ENCODE measurements at regions not wholly inside any gene's neighbourhood (a gene's known extent, or its start where the extent isn't known, plus 50 kb on each side); places are given as distances from the start of the nearest gene placed in this dataset.
A peak's percentile ranks its signal among the peaks of the same experiment; 100 is the strongest.

- TF ChIP-seq CTCF (conservative IDR thresholded peaks at IDR 0.05) = 0 out of 2 replicates have a peak, but pooled peaks have one; percentile 8
- peak overlapping the region; percentile 36 for H3K27ac ChIP-seq
These were observed 83.6 kb upstream of the TMEM72 start for GRCh38 chr10:44827431-44828006.

DNA sequence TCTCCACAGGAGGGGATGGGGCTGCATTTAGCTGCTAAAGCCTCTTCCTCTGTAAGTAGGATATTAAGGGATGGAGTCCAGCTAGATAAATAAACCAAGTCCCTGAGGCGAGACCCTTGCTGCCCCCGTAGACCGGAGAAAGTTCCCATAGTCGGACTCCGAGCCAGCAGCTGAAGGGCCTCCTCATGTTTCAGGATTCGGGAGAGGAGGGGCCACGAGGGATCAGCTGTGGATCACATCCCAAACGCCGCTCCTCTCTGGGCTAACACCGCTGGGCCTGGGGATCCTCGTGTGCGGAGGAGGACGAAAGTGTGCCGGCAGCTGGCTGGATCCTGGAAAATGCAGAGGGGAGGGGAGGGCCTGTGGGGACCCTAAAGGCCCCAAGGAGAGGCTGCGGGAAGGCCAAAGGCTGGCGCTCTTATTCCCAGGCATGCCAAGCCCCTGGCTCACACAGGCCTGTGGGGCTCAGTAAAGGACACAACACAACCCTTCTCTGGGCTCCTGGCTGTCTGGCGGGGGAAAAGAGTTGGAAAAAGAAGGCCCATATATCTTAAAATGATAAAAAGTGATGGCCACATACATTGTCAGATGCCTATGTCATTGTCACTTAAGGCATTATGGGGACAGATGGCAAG is 82.5 kb upstream of the TMEM72 start:
- no peak for TF ChIP-seq CTCF (conservative IDR thresholded peaks at IDR 0.05)

DNA sequence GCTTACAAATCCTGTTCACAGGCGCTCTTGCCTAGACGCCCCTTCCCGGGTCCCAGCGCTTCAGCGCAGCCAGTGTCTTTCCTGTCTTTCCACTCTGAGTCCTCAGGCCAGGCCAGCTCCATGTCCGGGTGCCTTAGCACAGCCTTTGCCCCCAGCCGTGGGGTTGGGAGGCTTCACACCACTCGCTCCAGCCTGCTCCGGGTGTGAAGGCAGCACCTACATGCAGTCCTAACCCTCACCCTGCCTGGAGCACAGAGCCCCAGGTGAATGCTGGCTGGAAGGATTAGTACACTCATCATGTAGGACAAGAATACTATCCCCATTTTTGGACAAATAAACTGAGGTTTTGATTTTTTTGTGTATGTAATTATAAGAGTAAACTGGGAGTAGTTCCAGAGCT is 81.7 kb upstream of the TMEM72 start:
- no peak overlapping the region for H3K27ac ChIP-seq
- no peak for TF ChIP-seq CTCF (conservative IDR thresholded peaks at IDR 0.05)

More for the DNA sequence above, 82.5 kb upstream of the TMEM72 start:
- no peak overlapping the region for H3K27ac ChIP-seq

GRCh38 chr10:44830022-44830421 is 81.1 kb upstream of the TMEM72 start:
- TF ChIP-seq CTCF (conservative IDR thresholded peaks at IDR 0.05) = no peak

DNA sequence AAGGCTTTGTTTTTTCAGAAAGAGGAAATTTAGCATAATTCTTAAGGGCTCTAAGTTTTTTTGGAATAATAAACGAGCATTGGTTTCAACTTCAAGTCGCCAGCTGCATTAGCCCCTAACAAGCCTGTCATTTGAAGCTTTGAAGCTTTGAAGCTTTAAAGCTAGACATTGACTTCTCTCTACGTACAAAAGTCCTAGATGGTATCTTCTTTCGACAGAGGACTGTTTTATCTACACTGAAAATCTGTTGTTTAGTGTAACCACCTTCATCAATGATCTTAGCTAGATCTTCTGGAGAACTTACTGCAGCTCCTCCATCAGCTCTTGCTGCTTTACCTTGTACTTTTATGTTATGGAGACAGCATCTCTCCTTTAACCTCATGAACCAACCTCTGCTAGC is 79.6 kb upstream of the TMEM72 start:
- TF ChIP-seq CTCF (conservative IDR thresholded peaks at IDR 0.05) = no peak
- H3K27ac ChIP-seq = no peak overlapping the region

More at GRCh38 chr10:44830022-44830421, 81.1 kb upstream of the TMEM72 start:
- H3K27ac ChIP-seq = no peak overlapping the region

DNA sequence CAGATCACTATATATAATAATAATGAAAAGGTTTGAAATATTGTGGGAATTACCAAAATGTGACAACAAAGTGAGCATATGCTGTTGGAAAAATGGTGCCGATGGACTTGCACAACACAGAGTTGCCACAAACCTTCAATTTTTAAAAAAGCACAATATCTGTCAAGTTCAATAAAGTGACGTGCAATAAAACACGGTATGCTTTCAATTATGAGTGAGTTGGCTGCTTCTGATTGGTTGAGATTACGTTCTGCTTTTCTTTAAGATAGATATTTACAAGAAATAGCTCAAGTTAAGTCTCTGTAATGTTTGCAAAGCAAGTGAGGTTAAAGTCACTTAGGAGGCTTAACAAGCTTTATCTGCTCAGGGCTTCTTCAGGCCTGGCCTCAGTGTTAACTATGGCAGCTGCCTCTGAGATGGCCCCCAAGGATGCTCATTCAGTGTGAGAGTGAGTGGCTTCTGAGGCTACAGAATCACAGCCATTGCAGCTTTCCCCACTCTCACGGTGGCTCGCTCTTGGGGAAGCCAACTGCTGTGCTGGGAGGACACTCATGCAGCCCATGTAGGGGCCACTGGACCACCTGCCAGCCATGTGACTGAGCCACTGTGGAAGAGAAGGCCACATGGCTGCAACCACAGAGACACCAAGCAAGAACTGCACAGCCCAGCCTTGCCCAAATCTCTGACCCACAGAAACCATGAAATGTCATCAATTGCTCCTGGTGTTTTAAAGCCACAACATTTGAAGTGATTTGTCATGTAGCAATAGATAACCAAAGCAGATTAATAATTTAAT is 78.3 kb upstream of the TMEM72 start:
- H3K27ac ChIP-seq = no peak overlapping the region
- TF ChIP-seq CTCF (conservative IDR thresholded peaks at IDR 0.05) = no peak

- no peak for TF ChIP-seq CTCF (conservative IDR thresholded peaks at IDR 0.05)
- no peak overlapping the region for H3K27ac ChIP-seq
These were observed 77.0 kb upstream of the TMEM72 start for GRCh38 chr10:44834131-44834530.
